Uterus (tissue), 2 donors: ENCODE measurements at regions not wholly inside any gene's neighbourhood (a gene's known extent, or its start where the extent isn't known, plus 50 kb on each side); places are given as distances from the start of the nearest gene placed in this dataset.

Source experiments
- CTCF ChIP-seq, 4 experiments: fragments of 200-600 bp in 2 of 4; fragments of 450-650 bp in 2 of 4; sonication (generic) in 2 of 4; IDR thresholded peaks; one replicate each; pipeline ENCODE4 v1.5.1; 2016 to 2019; ENCODE audit warnings: antibody characterized with exemption in 4 of 4, mild to moderate bottlenecking in 2 of 4, moderate library complexity in 1 of 4
- POLR2A ChIP-seq, 2 donors: fragments of 450-650 bp; IDR thresholded peaks; one replicate each; pipeline ENCODE4 v1.6.1; 2016; ENCODE audit warnings: antibody characterized with exemption in 2 of 2, mild to moderate bottlenecking in 1 of 2, moderate library complexity in 1 of 2

- no peak for TF ChIP-seq CTCF (IDR thresholded peaks at IDR 0.05)
- TF ChIP-seq POLR2A (IDR thresholded peaks at IDR 0.05), result no peak
These were observed 574.0 kb downstream of the BRD1 start for GRCh38 chr22:49253656-49254055.
